T-helper 2 cell treated with Interferon-gamma antibody and Interleukin-4, amounts not matched to agents 100 ng/mL and 5 ng/mL, for 36 hours (primary cell): ENCODE measurements at regions not wholly inside any gene's neighbourhood (a gene's known extent, or its start where the extent isn't known, plus 50 kb on each side); places are given as distances from the start of the nearest gene placed in this dataset.
"Not testable (repeated sequence)": the region's sequence is repeated elsewhere in the genome, so short reads cannot be mapped to it uniquely, and the experiment has no call there.

ENCODE experiments used
- intact Hi-C: fragments of 100-400 bp; cut with micrococcal nuclease; formaldehyde crosslinking; loops from one replicate; pipeline ENCODE4 v1.15.1; 2023

- intact Hi-C loops = no loop called here
Observed at GRCh38 chr13:78540058-78540457, 63.3 kb downstream of the POU4F1 start.

GRCh38 chr13:78526044-78526443 lies 77.3 kb downstream of the POU4F1 start:
- intact Hi-C loops = not testable (repeated sequence)

GRCh38 chr13:78524936-78525335 lies 78.4 kb downstream of the POU4F1 start:
- intact Hi-C loops = no loop called here

GRCh38 chr13:78521091-78521490 lies 82.3 kb downstream of the POU4F1 start:
- intact Hi-C loops = no loop called here

GRCh38 chr13:78520425-78520824 lies 82.9 kb downstream of the POU4F1 start:
- intact Hi-C loops = no loop called here

GRCh38 chr13:78518482-78518881 lies 84.9 kb downstream of the POU4F1 start:
- intact Hi-C loops = not testable (repeated sequence)

- intact Hi-C loops = no loop called here
Observed at GRCh38 chr13:78499802-78500201, 103.5 kb downstream of the POU4F1 start.

GRCh38 chr13:78497702-78498355 lies 105.5 kb downstream of the POU4F1 start:
- intact Hi-C loops = no loop called here

- intact Hi-C loops = no loop called here
Observed at GRCh38 chr13:78491978-78492377, 111.4 kb downstream of the POU4F1 start.

- intact Hi-C loops = not testable (repeated sequence)
Observed at GRCh38 chr13:78490225-78490624, 113.1 kb downstream of the POU4F1 start.

GRCh38 chr13:78487707-78488106 lies 115.6 kb downstream of the POU4F1 start:
- intact Hi-C loops = no loop called here

GRCh38 chr13:78485803-78486202 lies 117.5 kb downstream of the POU4F1 start:
- intact Hi-C loops = no loop called here

- intact Hi-C loops = no loop called here
Observed at GRCh38 chr13:78478183-78478582, 125.2 kb downstream of the POU4F1 start.

- intact Hi-C loops = no loop called here
Observed at GRCh38 chr13:78476910-78477309, 126.4 kb downstream of the POU4F1 start.

- intact Hi-C loops = no loop called here
Observed at GRCh38 chr13:78468621-78469020, 134.7 kb downstream of the POU4F1 start.

- intact Hi-C loops = no loop called here
Observed at GRCh38 chr13:78465250-78465649, 138.1 kb downstream of the POU4F1 start.

GRCh38 chr13:78460176-78460575 lies 143.2 kb downstream of the POU4F1 start:
- intact Hi-C loops = no loop called here

- intact Hi-C loops = no loop called here
Observed at GRCh38 chr13:78443839-78444238, 159.5 kb downstream of the POU4F1 start.

GRCh38 chr13:78437781-78438180 lies 165.6 kb downstream of the POU4F1 start:
- intact Hi-C loops = no loop called here

- intact Hi-C loops = no loop called here
Observed at GRCh38 chr13:78436311-78436710, 167.0 kb downstream of the POU4F1 start.

- intact Hi-C loops = no loop called here
Observed at GRCh38 chr13:78431328-78431727, 172.0 kb downstream of the POU4F1 start.

- intact Hi-C loops = no loop called here
Observed at GRCh38 chr13:78430811-78431210, 172.5 kb downstream of the POU4F1 start.

GRCh38 chr13:78430166-78430791 lies 173.1 kb downstream of the POU4F1 start:
- intact Hi-C loops = no loop called here
